ENCODE measurements at regions not wholly inside any gene's neighbourhood (a gene's known extent, or its start where the extent isn't known, plus 50 kb on each side); places are given as distances from the start of the nearest gene placed in this dataset.

DNA sequence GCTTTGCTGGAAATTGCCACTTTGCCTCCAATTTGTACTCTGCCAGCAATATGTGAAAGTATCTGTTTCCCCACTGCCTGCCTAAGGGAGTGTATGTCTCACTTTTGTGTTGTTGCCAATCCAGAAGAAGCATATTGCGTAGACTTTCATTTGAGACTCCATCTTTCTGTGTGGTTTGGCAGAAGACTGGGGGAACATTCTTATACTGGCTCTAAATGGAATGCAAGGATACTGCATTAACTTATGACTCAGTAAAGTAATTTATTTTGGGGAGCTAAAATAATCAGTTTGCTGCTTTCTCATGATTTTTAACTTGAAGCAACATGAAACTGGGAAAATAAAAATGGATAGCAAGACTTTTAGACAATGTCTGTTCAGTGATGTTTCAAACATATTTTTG lies 107.7 kb upstream of the TMPRSS2 start:
- H3K27ac ChIP-seq (ENCODE audit: extremely low read length, insufficient read depth, low read length), result no peak overlapping the region
- DNase-seq (ENCODE audit: low spot score), result no peak
- CTCF ChIA-PET (ENCODE audit: low intra/inter-chr PET ratio, low total read pairs), result no interaction called here

DNA sequence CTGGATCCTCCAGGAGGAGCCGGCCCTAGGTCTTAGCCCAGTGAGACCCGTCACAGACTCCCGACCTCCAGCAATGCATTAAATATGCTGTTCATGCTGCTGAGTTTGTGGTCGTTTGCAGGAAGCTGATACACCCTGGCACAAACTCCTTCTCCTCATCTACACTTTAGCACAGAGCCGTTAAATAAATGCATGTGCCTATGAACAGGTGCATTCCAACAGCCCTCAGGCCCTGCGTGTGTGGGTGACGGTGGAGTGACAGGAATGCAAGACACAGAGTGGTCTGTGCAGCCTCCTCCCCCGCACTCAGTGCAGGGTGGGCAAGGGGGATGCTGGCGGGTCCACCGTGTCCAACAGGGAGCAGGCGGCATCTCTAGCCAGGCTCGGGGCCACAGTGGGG lies 106.6 kb upstream of the TMPRSS2 start:
- no peak overlapping the region for H3K27ac ChIP-seq (ENCODE audit: extremely low read length, insufficient read depth, low read length)
- in situ Hi-C loops (cut with HindIII; ENCODE audit: extremely low pct_ligation_motif_present, low pct_unique_long_range_greater_than_20kb), result loop anchor here (5.0 to 25.0 kb wide), 2 partner anchors 163 to 498 kb away; no protein-coding TSS in a partner anchor
- FAIRE-seq (no peak), DNase-seq (ENCODE audit: low spot score) (no peak), ATAC-seq (no peak)
- WGBS (ENCODE audit: low lambda C conversion rate), result 50% methylated on average over 2 of the region's 12 CpGs
- no peak overlapping the region for H3K4me3 ChIP-seq (replicated peaks in 1 of 3; ENCODE audit: insufficient read depth in 1 of 3, low read depth in 2 of 3, low read length in 3 of 3)
- no peak overlapping the region for H2AFZ ChIP-seq (ENCODE audit: low read length)
- H3K4me1 ChIP-seq (ENCODE audit: insufficient read depth, low read length), result peaks cover 11% of the 10 kb centered on the region
- H3K4me2 ChIP-seq (ENCODE audit: low read depth, low read length), result no peak overlapping the region
- peaks cover 4 to 25% of the 10 kb centered on the region in 2 experiments; a peak in 3 of 5 replicates for H3K27me3 ChIP-seq (ENCODE audit: control insufficient read depth in 1 of 2, insufficient read depth in 2 of 2, low read length in 2 of 2)
- H3K9me3 ChIP-seq (ENCODE audit: low read length), result no peaks in the 10 kb centered on the region
- intact Hi-C loops (cut with micrococcal nuclease; ENCODE audit: unreplicated experiment), result loop anchor here (10.0 kb wide), 1 partner anchor 500 kb away; no protein-coding TSS in a partner anchor
- CTCF ChIA-PET (ENCODE audit: low intra/inter-chr PET ratio, low total read pairs), result no interaction called here
- BruUV-seq (replicated peaks), result no TSS peak
- POLR2A ChIA-PET, result no interaction called here
- H3K9ac ChIP-seq (ENCODE audit: insufficient read depth, low read depth, low read length), result no peak overlapping the region
- no peaks in the 10 kb centered on the region for H4K20me1 ChIP-seq (ENCODE audit: insufficient read depth, low read length)
- H3K36me3 ChIP-seq (replicated peaks in 1 of 2; ENCODE audit: control insufficient read depth in 1 of 2, insufficient read depth in 2 of 2, low read length in 2 of 2), result no peaks in the 10 kb centered on the region
- no peaks in the 10 kb centered on the region for H3K79me2 ChIP-seq (ENCODE audit: insufficient read depth, low read length)
- TF ChIP-seq, protein P1, sequence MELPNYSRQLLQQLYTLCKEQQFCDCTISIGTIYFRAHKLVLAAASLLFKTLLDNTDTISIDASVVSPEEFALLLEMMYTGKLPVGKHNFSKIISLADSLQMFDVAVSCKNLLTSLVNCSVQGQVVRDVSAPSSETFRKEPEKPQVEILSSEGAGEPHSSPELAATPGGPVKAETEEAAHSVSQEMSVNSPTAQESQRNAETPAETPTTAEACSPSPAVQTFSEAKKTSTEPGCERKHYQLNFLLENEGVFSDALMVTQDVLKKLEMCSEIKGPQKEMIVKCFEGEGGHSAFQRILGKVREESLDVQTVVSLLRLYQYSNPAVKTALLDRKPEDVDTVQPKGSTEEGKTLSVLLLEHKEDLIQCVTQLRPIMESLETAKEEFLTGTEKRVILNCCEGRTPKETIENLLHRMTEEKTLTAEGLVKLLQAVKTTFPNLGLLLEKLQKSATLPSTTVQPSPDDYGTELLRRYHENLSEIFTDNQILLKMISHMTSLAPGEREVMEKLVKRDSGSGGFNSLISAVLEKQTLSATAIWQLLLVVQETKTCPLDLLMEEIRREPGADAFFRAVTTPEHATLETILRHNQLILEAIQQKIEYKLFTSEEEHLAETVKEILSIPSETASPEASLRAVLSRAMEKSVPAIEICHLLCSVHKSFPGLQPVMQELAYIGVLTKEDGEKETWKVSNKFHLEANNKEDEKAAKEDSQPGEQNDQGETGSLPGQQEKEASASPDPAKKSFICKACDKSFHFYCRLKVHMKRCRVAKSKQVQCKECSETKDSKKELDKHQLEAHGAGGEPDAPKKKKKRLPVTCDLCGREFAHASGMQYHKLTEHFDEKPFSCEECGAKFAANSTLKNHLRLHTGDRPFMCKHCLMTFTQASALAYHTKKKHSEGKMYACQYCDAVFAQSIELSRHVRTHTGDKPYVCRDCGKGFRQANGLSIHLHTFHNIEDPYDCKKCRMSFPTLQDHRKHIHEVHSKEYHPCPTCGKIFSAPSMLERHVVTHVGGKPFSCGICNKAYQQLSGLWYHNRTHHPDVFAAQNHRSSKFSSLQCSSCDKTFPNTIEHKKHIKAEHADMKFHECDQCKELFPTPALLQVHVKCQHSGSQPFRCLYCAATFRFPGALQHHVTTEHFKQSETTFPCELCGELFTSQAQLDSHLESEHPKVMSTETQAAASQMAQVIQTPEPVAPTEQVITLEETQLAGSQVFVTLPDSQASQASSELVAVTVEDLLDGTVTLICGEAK (IDR thresholded peaks at IDR 0.05), result no peak
- TF ChIP-seq, protein P1 (CRISPR knock-in tag; IDR thresholded peaks at IDR 0.05), result no peak
- TF ChIP-seq MATR3 (CRISPR knock-in tag; IDR thresholded peaks at IDR 0.05) (no peak), CEBPG (CRISPR knock-in tag; IDR thresholded peaks at IDR 0.05) (no peak), ZNF616 (CRISPR knock-in tag; IDR thresholded peaks at IDR 0.05; ENCODE audit: low read depth) (no peak), KDM2A (CRISPR knock-in tag; IDR thresholded peaks at IDR 0.05; ENCODE audit: borderline replicate concordance, low read depth) (no peak), ZNF619 (CRISPR knock-in tag; IDR thresholded peaks at IDR 0.05) (no peak)
- TF ChIP-seq, protein P2, sequence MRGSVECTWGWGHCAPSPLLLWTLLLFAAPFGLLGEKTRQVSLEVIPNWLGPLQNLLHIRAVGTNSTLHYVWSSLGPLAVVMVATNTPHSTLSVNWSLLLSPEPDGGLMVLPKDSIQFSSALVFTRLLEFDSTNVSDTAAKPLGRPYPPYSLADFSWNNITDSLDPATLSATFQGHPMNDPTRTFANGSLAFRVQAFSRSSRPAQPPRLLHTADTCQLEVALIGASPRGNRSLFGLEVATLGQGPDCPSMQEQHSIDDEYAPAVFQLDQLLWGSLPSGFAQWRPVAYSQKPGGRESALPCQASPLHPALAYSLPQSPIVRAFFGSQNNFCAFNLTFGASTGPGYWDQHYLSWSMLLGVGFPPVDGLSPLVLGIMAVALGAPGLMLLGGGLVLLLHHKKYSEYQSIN (CRISPR knock-in tag; IDR thresholded peaks at IDR 0.05; ENCODE audit: borderline replicate concordance), result no peak

More for the DNA sequence above, 107.7 kb upstream of the TMPRSS2 start:
- ATAC-seq (no peak), FAIRE-seq (no peak)
- no peak for TF ChIP-seq HDAC6 (IDR thresholded peaks at IDR 0.05; ENCODE audit: low read depth, low read length)
- TF ChIP-seq ZNF235 (CRISPR knock-in tag; IDR thresholded peaks at IDR 0.05; ENCODE audit: borderline replicate concordance), result no peak
- TF ChIP-seq SRSF9 (IDR thresholded peaks at IDR 0.05; ENCODE audit: borderline replicate concordance, insufficient read depth, low read depth, low read length, poor library complexity, severe bottlenecking), result no peak
- WGBS (ENCODE audit: low lambda C conversion rate), result 100% methylated on average over 1 of the region's 1 CpG
- Histone ChIP-seq H3K4me1 (ENCODE audit: insufficient read depth, low read length) (peaks cover 11% of the 10 kb centered on the region), H3K9ac (ENCODE audit: insufficient read depth, low read depth, low read length) (no peak overlapping the region), H3K4me3 (replicated peaks in 1 of 3; ENCODE audit: insufficient read depth in 1 of 3, low read depth in 2 of 3, low read length in 3 of 3) (no peak overlapping the region), H4K20me1 (ENCODE audit: insufficient read depth, low read length) (no peaks in the 10 kb centered on the region), H3K79me2 (ENCODE audit: insufficient read depth, low read length) (no peaks in the 10 kb centered on the region), H3K4me2 (ENCODE audit: low read depth, low read length) (no peak overlapping the region), H3K9me3 (ENCODE audit: low read length) (no peaks in the 10 kb centered on the region), H3K27me3 (ENCODE audit: control insufficient read depth in 1 of 2, insufficient read depth in 2 of 2, low read length in 2 of 2) (peaks cover 3 to 23% of the 10 kb centered on the region in 2 experiments; a peak in 3 of 5 replicates), H2AFZ (ENCODE audit: low read length) (no peak overlapping the region), H3K36me3 (replicated peaks in 1 of 2; ENCODE audit: control insufficient read depth in 1 of 2, insufficient read depth in 2 of 2, low read length in 2 of 2) (no peaks in the 10 kb centered on the region)
- in situ Hi-C loops (cut with HindIII; ENCODE audit: extremely low pct_ligation_motif_present, low pct_unique_long_range_greater_than_20kb) (loop anchor here (25.0 kb wide), 1 partner anchor 497 kb away; no protein-coding TSS in a partner anchor), intact Hi-C loops (cut with micrococcal nuclease; ENCODE audit: unreplicated experiment) (loop anchor here (10.0 kb wide), 1 partner anchor 499 kb away; no protein-coding TSS in a partner anchor)
- POLR2A ChIA-PET, result no interaction called here
- BruUV-seq (replicated peaks), result no TSS peak

All from HepG2 (cell line).